SK-N-SH (cell line): ENCODE measurements at regions not wholly inside any gene's neighbourhood (a gene's known extent, or its start where the extent isn't known, plus 50 kb on each side); places are given as distances from the start of the nearest gene placed in this dataset.

ENCODE experiments used
- CTCF ChIA-PET: fragments of 300-600, 350-600 bp; formaldehyde crosslinking; extraction: SDS; loops from one replicate; lab custom pipeline; 2021; lab: Yijun Ruan, JAX
- POLR2A ChIA-PET: fragments of 350-600 bp; sonication (Branson Sonifier 250); formaldehyde crosslinking; extraction: SDS; loops from one replicate; lab custom pipeline; 2020; ENCODE audit warnings: antibody characterized with exemption, inconsistent platforms; lab: Yijun Ruan, JAX
- DNase-seq: peaks from one replicate; pipeline ENCODE4 v3.0.0; 2012
- H2AFZ ChIP-seq: fragments of 200-600 bp; sonication (generic); 2 replicates; pipeline ENCODE4 v1.8.1; 2016; ENCODE audit warnings: antibody characterized with exemption, mild to moderate bottlenecking, low read depth
- H3F3A ChIP-seq: fragments of 200-600 bp; sonication (generic); replicated peaks from 2 replicates; pipeline ENCODE3; 2016; ENCODE audit warnings: antibody characterized with exemption, mild to moderate bottlenecking; ENCODE audit not compliant: insufficient read depth
- H3K27ac ChIP-seq, 2 experiments: fragments of 200-500 bp in 1 of 2; fragments of 200-600 bp in 1 of 2; sonication (Bioruptor generic) in 1 of 2; sonication (generic), shearing (Covaris generic) in 1 of 2; 2 replicates each; pipeline versions ENCODE4 v1.5.1 to v1.6.1; 2014 to 2016; ENCODE audit warnings: low read depth in 2 of 2, inconsistent platforms in 1 of 2, low read length in 1 of 2, mild to moderate bottlenecking in 1 of 2, mixed read lengths in 1 of 2
- H3K27me3 ChIP-seq: fragments of 200-600 bp; sonication (generic), shearing (Covaris generic); 2 replicates; pipeline ENCODE4 v1.6.1; 2016; ENCODE audit warnings: mixed run types; ENCODE audit not compliant: insufficient read depth
- H3K36me3 ChIP-seq, 2 experiments: fragments of 200-500 bp in 1 of 2; fragments of 200-600 bp in 1 of 2; sonication (Bioruptor generic) in 1 of 2; sonication (generic) in 1 of 2; replicated peaks in 1 of 2; 2 replicates each; pipeline versions ENCODE3 to v1.5.1; 2014 to 2016; ENCODE audit warnings: low read length in 1 of 2, mild to moderate bottlenecking in 1 of 2; ENCODE audit not compliant: insufficient read depth in 2 of 2, control insufficient read depth in 1 of 2
- H3K4me1 ChIP-seq, 2 experiments: fragments of 200-500 bp in 1 of 2; fragments of 200-600 bp in 1 of 2; sonication (Bioruptor generic) in 1 of 2; sonication (generic), shearing (Covaris generic) in 1 of 2; 2 replicates each; pipeline versions ENCODE4 v1.5.1 to v1.6.1; 2014 to 2016; ENCODE audit warnings: low read depth in 1 of 2, low read length in 1 of 2, mixed run types in 1 of 2; ENCODE audit not compliant: insufficient read depth in 2 of 2, control insufficient read depth in 1 of 2
- H3K4me2 ChIP-seq: fragments of 200-600 bp; sonication (generic), shearing (Covaris generic); 2 replicates; pipeline ENCODE4 v1.6.1; 2017; ENCODE audit warnings: mixed run types
- H3K4me3 ChIP-seq, 2 experiments: fragments of 200-500 bp in 1 of 2; fragments of 200-600 bp in 1 of 2; sonication (Bioruptor generic) in 1 of 2; sonication (generic), shearing (Covaris generic) in 1 of 2; 2 replicates each; pipeline versions ENCODE4 v1.5.1 to v1.8.1; 2014 to 2016; ENCODE audit warnings: low read depth in 2 of 2, inconsistent platforms in 1 of 2, low read length in 1 of 2, mild to moderate bottlenecking in 1 of 2, mixed read lengths in 1 of 2, moderate library complexity in 1 of 2
- H3K79me2 ChIP-seq: fragments of 200-600 bp; sonication (generic); 2 replicates; pipeline ENCODE4 v1.8.1; 2017; ENCODE audit warnings: mild to moderate bottlenecking; ENCODE audit not compliant: insufficient read depth
- H3K9ac ChIP-seq: fragments of 200-600 bp; sonication (generic); 2 replicates; pipeline ENCODE4 v1.6.1; 2017; ENCODE audit warnings: mixed run types
- H3K9me2 ChIP-seq: fragments of 200-600 bp; sonication (generic); 2 replicates; pipeline ENCODE4 v1.6.1; 2017; ENCODE audit warnings: mixed run types
- H3K9me3 ChIP-seq: fragments of 200-600 bp; sonication (generic); 2 replicates; pipeline ENCODE4 v1.6.1; 2017; ENCODE audit warnings: mixed run types, mild to moderate bottlenecking, moderate library complexity
- H4K20me1 ChIP-seq: fragments of 200-600 bp; sonication (generic); 2 replicates; pipeline ENCODE4 v1.6.1; 2017; ENCODE audit warnings: mild to moderate bottlenecking, mixed run types; ENCODE audit not compliant: insufficient read depth
- FOSL2 ChIP-seq: IDR thresholded peaks from 2 replicates; pipeline ENCODE4 v1.4.0; 2012; ENCODE audit warnings: low read depth, mild to moderate bottlenecking, moderate library complexity, borderline replicate concordance
- FOXJ3 ChIP-seq: sonication (generic); formaldehyde crosslinking; IDR thresholded peaks from 2 replicates; pipeline ENCODE4 v1.5.1; 2020; ENCODE audit warnings: mild to moderate bottlenecking, missing genetic modification reagents
- GABPA ChIP-seq: IDR thresholded peaks from 2 replicates; pipeline ENCODE4 v1.4.0; 2012; ENCODE audit warnings: low read depth, mild to moderate bottlenecking
- POLR2AphosphoS5 ChIP-seq: IDR thresholded peaks from 2 replicates; pipeline ENCODE4 v1.6.1; 2012; ENCODE audit warnings: low read depth, low read length
- RCOR1 ChIP-seq: fragments of 150-350 bp; IDR thresholded peaks from 2 replicates; pipeline ENCODE4 v1.6.1; 2017; ENCODE audit warnings: antibody characterized with exemption, low read length
- SIN3A ChIP-seq: IDR thresholded peaks from 2 replicates; pipeline ENCODE4 v1.6.1; 2012; ENCODE audit warnings: low read depth, mild to moderate bottlenecking, low read length, moderate library complexity, borderline replicate concordance
- TAF1 ChIP-seq: IDR thresholded peaks from 2 replicates; pipeline ENCODE4 v1.6.1; 2012; ENCODE audit warnings: low read depth, mild to moderate bottlenecking, low read length, moderate library complexity, borderline replicate concordance
- TCF12 ChIP-seq: IDR thresholded peaks from 2 replicates; pipeline ENCODE4 v1.4.0; 2012
- TEAD4 ChIP-seq: IDR thresholded peaks from 2 replicates; pipeline ENCODE4 v1.4.0; 2012; ENCODE audit warnings: mild to moderate bottlenecking, borderline replicate concordance; ENCODE audit not compliant: insufficient read depth
- USF1 ChIP-seq: IDR thresholded peaks from 2 replicates; pipeline ENCODE4 v1.4.0; 2012; ENCODE audit warnings: low read depth, borderline replicate concordance
- USF2 ChIP-seq: fragments of 150-350 bp; IDR thresholded peaks from 2 replicates; pipeline ENCODE4 v1.6.1; 2017; ENCODE audit warnings: antibody characterized with exemption, low read length, low read depth, borderline replicate concordance
- YY1 ChIP-seq: IDR thresholded peaks from 2 replicates; pipeline ENCODE4 v1.4.0; 2012; ENCODE audit warnings: low read depth, mild to moderate bottlenecking
- WGBS: methylation state at CpG from one replicate; pipeline ENCODE4 v1.1.6; 2017; ENCODE audit warnings: low lambda C conversion rate; 5-methylcytosine and 5-hydroxymethylcytosine counted together
- TF ChIP-seq, protein P1 (sequence below): IDR thresholded peaks from 2 replicates; pipeline ENCODE4 v1.6.1; 2012; ENCODE audit warnings: mild to moderate bottlenecking, low read depth, low read length, moderate library complexity

DNA sequence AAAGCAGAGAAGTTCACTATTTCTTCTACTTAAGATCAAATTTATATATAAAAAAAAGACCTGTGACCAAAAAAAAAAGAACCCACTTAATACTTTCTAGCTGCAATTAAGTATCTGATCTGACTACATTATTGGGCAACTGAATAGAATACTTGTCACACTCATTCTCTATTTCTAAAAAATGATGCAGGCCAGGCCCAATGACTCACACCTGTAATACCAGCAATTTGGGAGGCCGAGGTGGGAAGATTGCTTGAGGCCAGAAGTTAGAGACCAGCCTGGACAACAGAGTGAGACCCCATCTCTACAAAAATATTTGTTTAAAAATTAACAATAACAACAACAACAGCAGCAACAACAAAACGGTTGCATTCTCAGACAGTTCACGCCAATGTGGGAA lies 108.8 kb upstream of the BMP2K start (continued):
- no peak for TF ChIP-seq USF1
- no peak for TF ChIP-seq TAF1
- no peak for TF ChIP-seq GABPA
- no peak for TF ChIP-seq TEAD4
- TF ChIP-seq SIN3A = no peak
- TF ChIP-seq TCF12 = peak; percentile 70
- TF ChIP-seq, all 33 proteins: peak for 2

- H3F3A ChIP-seq = peaks cover 8% of the 10 kb centered on the region
- no peaks in the 10 kb centered on the region for H3K27me3 ChIP-seq
- no peaks in the 10 kb centered on the region for H3K9me2 ChIP-seq
- CTCF ChIA-PET = interaction anchor here (0.7 to 1.3 kb wide), 3 partner anchors 9 to 34 kb away, joined by 3 read pairs; no protein-coding TSS in a partner anchor
- H3K4me2 ChIP-seq = no peak overlapping the region
- H2AFZ ChIP-seq = no peak overlapping the region
- no peak overlapping the region for H3K9ac ChIP-seq
- no peaks in the 10 kb centered on the region for H3K36me3 ChIP-seq
- no peak for DNase-seq
- H3K4me3 ChIP-seq = no peak overlapping the region
- TF ChIP-seq FOXJ3 (CRISPR knock-in tag) (no peak), FOSL2 (no peak), YY1 (no peak), USF2 (no peak), USF1 (no peak), RCOR1 (no peak), SIN3A (no peak), POLR2AphosphoS5 (no peak), TAF1 (no peak), GABPA (no peak)
- TF ChIP-seq, protein P1, sequence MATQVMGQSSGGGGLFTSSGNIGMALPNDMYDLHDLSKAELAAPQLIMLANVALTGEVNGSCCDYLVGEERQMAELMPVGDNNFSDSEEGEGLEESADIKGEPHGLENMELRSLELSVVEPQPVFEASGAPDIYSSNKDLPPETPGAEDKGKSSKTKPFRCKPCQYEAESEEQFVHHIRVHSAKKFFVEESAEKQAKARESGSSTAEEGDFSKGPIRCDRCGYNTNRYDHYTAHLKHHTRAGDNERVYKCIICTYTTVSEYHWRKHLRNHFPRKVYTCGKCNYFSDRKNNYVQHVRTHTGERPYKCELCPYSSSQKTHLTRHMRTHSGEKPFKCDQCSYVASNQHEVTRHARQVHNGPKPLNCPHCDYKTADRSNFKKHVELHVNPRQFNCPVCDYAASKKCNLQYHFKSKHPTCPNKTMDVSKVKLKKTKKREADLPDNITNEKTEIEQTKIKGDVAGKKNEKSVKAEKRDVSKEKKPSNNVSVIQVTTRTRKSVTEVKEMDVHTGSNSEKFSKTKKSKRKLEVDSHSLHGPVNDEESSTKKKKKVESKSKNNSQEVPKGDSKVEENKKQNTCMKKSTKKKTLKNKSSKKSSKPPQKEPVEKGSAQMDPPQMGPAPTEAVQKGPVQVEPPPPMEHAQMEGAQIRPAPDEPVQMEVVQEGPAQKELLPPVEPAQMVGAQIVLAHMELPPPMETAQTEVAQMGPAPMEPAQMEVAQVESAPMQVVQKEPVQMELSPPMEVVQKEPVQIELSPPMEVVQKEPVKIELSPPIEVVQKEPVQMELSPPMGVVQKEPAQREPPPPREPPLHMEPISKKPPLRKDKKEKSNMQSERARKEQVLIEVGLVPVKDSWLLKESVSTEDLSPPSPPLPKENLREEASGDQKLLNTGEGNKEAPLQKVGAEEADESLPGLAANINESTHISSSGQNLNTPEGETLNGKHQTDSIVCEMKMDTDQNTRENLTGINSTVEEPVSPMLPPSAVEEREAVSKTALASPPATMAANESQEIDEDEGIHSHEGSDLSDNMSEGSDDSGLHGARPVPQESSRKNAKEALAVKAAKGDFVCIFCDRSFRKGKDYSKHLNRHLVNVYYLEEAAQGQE = no peak
- no peaks in the 10 kb centered on the region; a peak in 1 of 4 replicates for H3K4me1 ChIP-seq
- no peaks in the 10 kb centered on the region for H3K79me2 ChIP-seq
- no peaks in the 10 kb centered on the region for H4K20me1 ChIP-seq
- peak overlapping the region in 1 of 2 experiments; percentile 3; a peak in 1 of 4 replicates for H3K27ac ChIP-seq
- POLR2A ChIA-PET = no interaction called here
- H3K9me3 ChIP-seq = no peaks in the 10 kb centered on the region
- WGBS = 91% methylated on average over 2 of the region's 2 CpGs
Measured at GRCh38 chr4:78667764-78668163, 108.4 kb upstream of the BMP2K start.
